GM23338 (cell line): ENCODE measurements at regions not wholly inside any gene's neighbourhood (a gene's known extent, or its start where the extent isn't known, plus 50 kb on each side); places are given as distances from the start of the nearest gene placed in this dataset.
A peak's percentile ranks its signal among the peaks of the same experiment; 100 is the strongest.

Source experiments
- CREB1 ChIP-seq: fragments of 250-450 bp; sonication (Bioruptor Pico); IDR thresholded peaks from 2 replicates; pipeline ENCODE4 v1.5.0; 2020; ENCODE audit warnings: low read depth, mild to moderate bottlenecking, moderate library complexity
- EZH2 ChIP-seq: fragments of 200-600 bp; sonication (generic); IDR thresholded peaks from one replicate; pipeline ENCODE4 v1.8.0; 2017; ENCODE audit warnings: antibody characterized with exemption, mild to moderate bottlenecking, low read depth; ENCODE audit not compliant: unreplicated experiment
- EZH2phosphoT487 ChIP-seq: fragments of 200-600 bp; sonication (generic); IDR thresholded peaks from one replicate; pipeline ENCODE4 v1.8.1; 2018; ENCODE audit warnings: antibody characterized with exemption; ENCODE audit not compliant: unreplicated experiment
- JUNB ChIP-seq: IDR thresholded peaks from one replicate; pipeline ENCODE4 v1.6.1; 2016; ENCODE audit warnings: antibody characterized with exemption; ENCODE audit not compliant: unreplicated experiment
- NANOG ChIP-seq: IDR thresholded peaks from 2 replicates; pipeline ENCODE4 v1.6.1; 2016; ENCODE audit warnings: antibody characterized with exemption, borderline replicate concordance
- POLR2AphosphoS5 ChIP-seq: IDR thresholded peaks from 2 replicates; pipeline ENCODE4 v1.6.1; 2016; ENCODE audit warnings: antibody characterized with exemption, low read depth
- STAT1 ChIP-seq: IDR thresholded peaks from one replicate; pipeline ENCODE4 v1.6.1; 2016; ENCODE audit warnings: antibody characterized with exemption; ENCODE audit not compliant: unreplicated experiment
- ZNF114 ChIP-seq: fragments of 250-450 bp; sonication (Bioruptor Pico); IDR thresholded peaks from 2 replicates; pipeline ENCODE4 v1.5.0; 2020; ENCODE audit warnings: mild to moderate bottlenecking, moderate library complexity
- ZNF331 ChIP-seq: fragments of 250-450 bp; sonication (Bioruptor Pico); IDR thresholded peaks from 2 replicates; pipeline ENCODE4 v1.5.0; 2020; ENCODE audit warnings: low read depth, mild to moderate bottlenecking, moderate library complexity
- TF ChIP-seq, protein P1 (sequence below): IDR thresholded peaks from one replicate; pipeline ENCODE4 v1.6.1; 2018; ENCODE audit warnings: antibody characterized with exemption; ENCODE audit not compliant: unreplicated experiment
- TF ChIP-seq, protein P2 (sequence below), 2 experiments: fragments of 200-600 bp in 1 of 2; sonication (generic) in 1 of 2; conservative IDR thresholded peaks; 2 replicates each; pipeline versions ENCODE4 v1.5.1 to v1.6.1; 2016 to 2017; ENCODE audit warnings: antibody characterized with exemption in 2 of 2, low read depth in 2 of 2, mild to moderate bottlenecking in 2 of 2, moderate library complexity in 1 of 2
- TF ChIP-seq, protein P3 (sequence below): fragments of 250-450 bp; sonication (Bioruptor Pico); IDR thresholded peaks from 2 replicates; pipeline ENCODE4 v1.5.0; 2020; ENCODE audit warnings: mild to moderate bottlenecking, moderate library complexity
- TF ChIP-seq, protein P4 (sequence below): IDR thresholded peaks from 2 replicates; pipeline ENCODE4 v1.6.1; 2016; ENCODE audit warnings: antibody characterized with exemption

DNA sequence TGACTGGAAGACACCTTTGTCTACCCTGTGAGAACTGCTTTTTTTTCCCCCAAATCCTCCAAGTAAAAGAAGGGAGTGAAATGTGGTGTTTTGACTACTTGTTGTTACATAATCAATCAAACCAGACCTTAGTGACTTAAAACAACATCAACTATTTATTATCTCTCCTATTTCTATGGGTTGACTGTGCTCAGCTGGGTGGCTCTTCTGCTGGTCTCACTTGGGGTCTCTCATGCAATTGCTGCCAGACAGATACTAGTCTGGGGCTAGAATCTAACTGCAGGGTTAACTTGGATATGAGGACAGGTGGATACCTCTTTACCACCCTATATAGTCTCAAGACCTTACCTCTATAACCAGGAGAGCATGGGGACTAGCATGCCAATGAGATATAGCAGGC is 141.3 kb downstream of the SALL1 start:
- TF ChIP-seq, protein P1, sequence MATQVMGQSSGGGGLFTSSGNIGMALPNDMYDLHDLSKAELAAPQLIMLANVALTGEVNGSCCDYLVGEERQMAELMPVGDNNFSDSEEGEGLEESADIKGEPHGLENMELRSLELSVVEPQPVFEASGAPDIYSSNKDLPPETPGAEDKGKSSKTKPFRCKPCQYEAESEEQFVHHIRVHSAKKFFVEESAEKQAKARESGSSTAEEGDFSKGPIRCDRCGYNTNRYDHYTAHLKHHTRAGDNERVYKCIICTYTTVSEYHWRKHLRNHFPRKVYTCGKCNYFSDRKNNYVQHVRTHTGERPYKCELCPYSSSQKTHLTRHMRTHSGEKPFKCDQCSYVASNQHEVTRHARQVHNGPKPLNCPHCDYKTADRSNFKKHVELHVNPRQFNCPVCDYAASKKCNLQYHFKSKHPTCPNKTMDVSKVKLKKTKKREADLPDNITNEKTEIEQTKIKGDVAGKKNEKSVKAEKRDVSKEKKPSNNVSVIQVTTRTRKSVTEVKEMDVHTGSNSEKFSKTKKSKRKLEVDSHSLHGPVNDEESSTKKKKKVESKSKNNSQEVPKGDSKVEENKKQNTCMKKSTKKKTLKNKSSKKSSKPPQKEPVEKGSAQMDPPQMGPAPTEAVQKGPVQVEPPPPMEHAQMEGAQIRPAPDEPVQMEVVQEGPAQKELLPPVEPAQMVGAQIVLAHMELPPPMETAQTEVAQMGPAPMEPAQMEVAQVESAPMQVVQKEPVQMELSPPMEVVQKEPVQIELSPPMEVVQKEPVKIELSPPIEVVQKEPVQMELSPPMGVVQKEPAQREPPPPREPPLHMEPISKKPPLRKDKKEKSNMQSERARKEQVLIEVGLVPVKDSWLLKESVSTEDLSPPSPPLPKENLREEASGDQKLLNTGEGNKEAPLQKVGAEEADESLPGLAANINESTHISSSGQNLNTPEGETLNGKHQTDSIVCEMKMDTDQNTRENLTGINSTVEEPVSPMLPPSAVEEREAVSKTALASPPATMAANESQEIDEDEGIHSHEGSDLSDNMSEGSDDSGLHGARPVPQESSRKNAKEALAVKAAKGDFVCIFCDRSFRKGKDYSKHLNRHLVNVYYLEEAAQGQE = no peak
- TF ChIP-seq, protein P2, sequence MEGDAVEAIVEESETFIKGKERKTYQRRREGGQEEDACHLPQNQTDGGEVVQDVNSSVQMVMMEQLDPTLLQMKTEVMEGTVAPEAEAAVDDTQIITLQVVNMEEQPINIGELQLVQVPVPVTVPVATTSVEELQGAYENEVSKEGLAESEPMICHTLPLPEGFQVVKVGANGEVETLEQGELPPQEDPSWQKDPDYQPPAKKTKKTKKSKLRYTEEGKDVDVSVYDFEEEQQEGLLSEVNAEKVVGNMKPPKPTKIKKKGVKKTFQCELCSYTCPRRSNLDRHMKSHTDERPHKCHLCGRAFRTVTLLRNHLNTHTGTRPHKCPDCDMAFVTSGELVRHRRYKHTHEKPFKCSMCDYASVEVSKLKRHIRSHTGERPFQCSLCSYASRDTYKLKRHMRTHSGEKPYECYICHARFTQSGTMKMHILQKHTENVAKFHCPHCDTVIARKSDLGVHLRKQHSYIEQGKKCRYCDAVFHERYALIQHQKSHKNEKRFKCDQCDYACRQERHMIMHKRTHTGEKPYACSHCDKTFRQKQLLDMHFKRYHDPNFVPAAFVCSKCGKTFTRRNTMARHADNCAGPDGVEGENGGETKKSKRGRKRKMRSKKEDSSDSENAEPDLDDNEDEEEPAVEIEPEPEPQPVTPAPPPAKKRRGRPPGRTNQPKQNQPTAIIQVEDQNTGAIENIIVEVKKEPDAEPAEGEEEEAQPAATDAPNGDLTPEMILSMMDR (conservative IDR thresholded peaks at IDR 0.05; ENCODE audit: low read depth in 2 of 2) = no peak
- TF ChIP-seq NANOG = no peak
- TF ChIP-seq ZNF331 = peak; percentile 75
- TF ChIP-seq ZNF114 (CRISPR knock-in tag) = no peak
- TF ChIP-seq EZH2phosphoT487 = no peak
- no peak for TF ChIP-seq EZH2
- no peak for TF ChIP-seq POLR2AphosphoS5
- TF ChIP-seq CREB1 (CRISPR knock-in tag) = no peak
- TF ChIP-seq JUNB = no peak
- TF ChIP-seq, protein P3, sequence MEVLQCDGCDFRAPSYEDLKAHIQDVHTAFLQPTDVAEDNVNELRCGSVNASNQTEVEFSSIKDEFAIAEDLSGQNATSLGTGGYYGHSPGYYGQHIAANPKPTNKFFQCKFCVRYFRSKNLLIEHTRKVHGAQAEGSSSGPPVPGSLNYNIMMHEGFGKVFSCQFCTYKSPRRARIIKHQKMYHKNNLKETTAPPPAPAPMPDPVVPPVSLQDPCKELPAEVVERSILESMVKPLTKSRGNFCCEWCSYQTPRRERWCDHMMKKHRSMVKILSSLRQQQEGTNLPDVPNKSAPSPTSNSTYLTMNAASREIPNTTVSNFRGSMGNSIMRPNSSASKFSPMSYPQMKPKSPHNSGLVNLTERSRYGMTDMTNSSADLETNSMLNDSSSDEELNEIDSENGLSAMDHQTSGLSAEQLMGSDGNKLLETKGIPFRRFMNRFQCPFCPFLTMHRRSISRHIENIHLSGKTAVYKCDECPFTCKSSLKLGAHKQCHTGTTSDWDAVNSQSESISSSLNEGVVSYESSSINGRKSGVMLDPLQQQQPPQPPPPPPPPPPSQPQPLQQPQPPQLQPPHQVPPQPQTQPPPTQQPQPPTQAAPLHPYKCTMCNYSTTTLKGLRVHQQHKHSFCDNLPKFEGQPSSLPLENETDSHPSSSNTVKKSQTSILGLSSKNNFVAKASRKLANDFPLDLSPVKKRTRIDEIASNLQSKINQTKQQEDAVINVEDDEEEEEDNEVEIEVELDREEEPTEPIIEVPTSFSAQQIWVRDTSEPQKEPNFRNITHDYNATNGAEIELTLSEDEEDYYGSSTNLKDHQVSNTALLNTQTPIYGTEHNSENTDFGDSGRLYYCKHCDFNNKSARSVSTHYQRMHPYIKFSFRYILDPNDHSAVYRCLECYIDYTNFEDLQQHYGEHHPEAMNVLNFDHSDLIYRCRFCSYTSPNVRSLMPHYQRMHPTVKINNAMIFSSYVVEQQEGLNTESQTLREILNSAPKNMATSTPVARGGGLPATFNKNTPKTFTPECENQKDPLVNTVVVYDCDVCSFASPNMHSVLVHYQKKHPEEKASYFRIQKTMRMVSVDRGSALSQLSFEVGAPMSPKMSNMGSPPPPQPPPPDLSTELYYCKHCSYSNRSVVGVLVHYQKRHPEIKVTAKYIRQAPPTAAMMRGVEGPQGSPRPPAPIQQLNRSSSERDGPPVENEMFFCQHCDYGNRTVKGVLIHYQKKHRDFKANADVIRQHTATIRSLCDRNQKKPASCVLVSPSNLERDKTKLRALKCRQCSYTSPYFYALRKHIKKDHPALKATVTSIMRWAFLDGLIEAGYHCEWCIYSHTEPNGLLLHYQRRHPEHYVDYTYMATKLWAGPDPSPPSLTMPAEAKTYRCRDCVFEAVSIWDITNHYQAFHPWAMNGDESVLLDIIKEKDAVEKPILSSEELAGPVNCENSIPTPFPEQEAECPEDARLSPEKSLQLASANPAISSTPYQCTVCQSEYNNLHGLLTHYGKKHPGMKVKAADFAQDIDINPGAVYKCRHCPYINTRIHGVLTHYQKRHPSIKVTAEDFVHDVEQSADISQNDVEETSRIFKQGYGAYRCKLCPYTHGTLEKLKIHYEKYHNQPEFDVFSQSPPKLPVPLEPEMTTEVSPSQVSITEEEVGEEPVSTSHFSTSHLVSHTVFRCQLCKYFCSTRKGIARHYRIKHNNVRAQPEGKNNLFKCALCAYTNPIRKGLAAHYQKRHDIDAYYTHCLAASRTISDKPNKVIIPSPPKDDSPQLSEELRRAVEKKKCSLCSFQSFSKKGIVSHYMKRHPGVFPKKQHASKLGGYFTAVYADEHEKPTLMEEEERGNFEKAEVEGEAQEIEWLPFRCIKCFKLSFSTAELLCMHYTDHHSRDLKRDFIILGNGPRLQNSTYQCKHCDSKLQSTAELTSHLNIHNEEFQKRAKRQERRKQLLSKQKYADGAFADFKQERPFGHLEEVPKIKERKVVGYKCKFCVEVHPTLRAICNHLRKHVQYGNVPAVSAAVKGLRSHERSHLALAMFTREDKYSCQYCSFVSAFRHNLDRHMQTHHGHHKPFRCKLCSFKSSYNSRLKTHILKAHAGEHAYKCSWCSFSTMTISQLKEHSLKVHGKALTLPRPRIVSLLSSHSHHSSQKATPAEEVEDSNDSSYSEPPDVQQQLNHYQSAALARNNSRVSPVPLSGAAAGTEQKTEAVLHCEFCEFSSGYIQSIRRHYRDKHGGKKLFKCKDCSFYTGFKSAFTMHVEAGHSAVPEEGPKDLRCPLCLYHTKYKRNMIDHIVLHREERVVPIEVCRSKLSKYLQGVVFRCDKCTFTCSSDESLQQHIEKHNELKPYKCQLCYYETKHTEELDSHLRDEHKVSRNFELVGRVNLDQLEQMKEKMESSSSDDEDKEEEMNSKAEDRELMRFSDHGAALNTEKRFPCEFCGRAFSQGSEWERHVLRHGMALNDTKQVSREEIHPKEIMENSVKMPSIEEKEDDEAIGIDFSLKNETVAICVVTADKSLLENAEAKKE (CRISPR knock-in tag) = no peak
- TF ChIP-seq, protein P4, sequence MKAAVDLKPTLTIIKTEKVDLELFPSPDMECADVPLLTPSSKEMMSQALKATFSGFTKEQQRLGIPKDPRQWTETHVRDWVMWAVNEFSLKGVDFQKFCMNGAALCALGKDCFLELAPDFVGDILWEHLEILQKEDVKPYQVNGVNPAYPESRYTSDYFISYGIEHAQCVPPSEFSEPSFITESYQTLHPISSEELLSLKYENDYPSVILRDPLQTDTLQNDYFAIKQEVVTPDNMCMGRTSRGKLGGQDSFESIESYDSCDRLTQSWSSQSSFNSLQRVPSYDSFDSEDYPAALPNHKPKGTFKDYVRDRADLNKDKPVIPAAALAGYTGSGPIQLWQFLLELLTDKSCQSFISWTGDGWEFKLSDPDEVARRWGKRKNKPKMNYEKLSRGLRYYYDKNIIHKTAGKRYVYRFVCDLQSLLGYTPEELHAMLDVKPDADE = no peak
- TF ChIP-seq STAT1 = no peak
